ENCODE measurements at regions not wholly inside any gene's neighbourhood (a gene's known extent, or its start where the extent isn't known, plus 50 kb on each side); places are given as distances from the start of the nearest gene placed in this dataset.

GRCh38 chr5:107047048-107047447, 623.7 kb downstream of the EFNA5 start:
- H3K79me2 ChIP-seq (ENCODE audit: control insufficient read depth, insufficient read depth, low read length, unreplicated experiment): no peaks in the 10 kb centered on the region
- no peaks in the 10 kb centered on the region for H3K4me1 ChIP-seq (ENCODE audit: control insufficient read depth, insufficient read depth, low read length, unreplicated experiment)
- H2AFZ ChIP-seq (ENCODE audit: low read length, unreplicated experiment): no peak overlapping the region
- no peak overlapping the region for H3K27ac ChIP-seq (ENCODE audit: low read depth, low read length)
- H3K36me3 ChIP-seq (ENCODE audit: insufficient read depth, low read length): no peaks in the 10 kb centered on the region
- H3K4me3 ChIP-seq (ENCODE audit: low read depth, low read length): no peak overlapping the region
- H3K27me3 ChIP-seq (ENCODE audit: insufficient read depth, low read length): no peaks in the 10 kb centered on the region

DNA sequence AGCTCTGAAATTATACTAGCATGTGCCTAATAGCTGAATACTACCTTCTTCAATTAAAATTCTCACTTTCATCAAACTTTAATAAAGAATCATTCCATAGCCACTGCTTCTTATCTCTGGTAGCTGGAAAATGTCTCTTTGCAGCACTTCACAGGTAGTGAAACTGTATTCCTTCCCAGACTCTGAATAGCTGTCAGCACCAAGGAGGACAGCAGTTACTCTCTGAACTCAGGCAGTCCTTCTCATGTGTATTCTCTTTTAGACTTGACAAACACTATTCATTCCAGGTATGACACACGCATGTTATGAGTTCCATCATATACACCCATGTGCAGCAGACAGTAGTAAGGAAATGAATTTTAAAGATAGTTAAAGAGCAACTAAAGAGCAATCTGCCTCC, 627.1 kb downstream of the EFNA5 start:
- H3K4me1 ChIP-seq (ENCODE audit: control insufficient read depth, insufficient read depth, low read length, unreplicated experiment): no peaks in the 10 kb centered on the region
- no peak overlapping the region for H3K4me3 ChIP-seq (ENCODE audit: low read depth, low read length)
- H3K79me2 ChIP-seq (ENCODE audit: control insufficient read depth, insufficient read depth, low read length, unreplicated experiment): no peaks in the 10 kb centered on the region
- H3K27ac ChIP-seq (ENCODE audit: low read depth, low read length): no peak overlapping the region
- no peaks in the 10 kb centered on the region for H3K36me3 ChIP-seq (ENCODE audit: insufficient read depth, low read length)
- H2AFZ ChIP-seq (ENCODE audit: low read length, unreplicated experiment): no peak overlapping the region
- no peaks in the 10 kb centered on the region for H3K27me3 ChIP-seq (ENCODE audit: insufficient read depth, low read length)

DNA sequence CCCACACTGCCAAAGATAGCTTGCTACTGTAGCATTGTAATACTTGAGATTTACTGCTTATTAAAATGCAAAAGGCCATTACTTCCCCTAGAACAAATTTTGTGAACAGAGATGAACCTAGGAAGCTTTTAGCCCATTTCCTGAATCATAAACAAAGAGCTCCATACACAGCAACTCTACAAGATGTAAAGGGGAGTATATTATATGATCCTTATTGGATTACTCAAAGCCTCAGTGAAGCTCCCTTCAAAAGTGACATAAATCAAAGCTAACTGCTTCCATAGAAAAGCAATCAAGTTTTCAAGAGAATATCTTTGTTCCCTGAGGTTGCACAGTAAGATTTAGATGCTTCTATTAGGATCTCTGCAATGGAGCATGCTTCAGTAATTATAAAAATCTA, 629.8 kb downstream of the EFNA5 start:
- H3K79me2 ChIP-seq (ENCODE audit: control insufficient read depth, insufficient read depth, low read length, unreplicated experiment): no peaks in the 10 kb centered on the region
- no peak overlapping the region for H2AFZ ChIP-seq (ENCODE audit: low read length, unreplicated experiment)
- no peaks in the 10 kb centered on the region for H3K36me3 ChIP-seq (ENCODE audit: insufficient read depth, low read length)
- H3K4me1 ChIP-seq (ENCODE audit: control insufficient read depth, insufficient read depth, low read length, unreplicated experiment): no peaks in the 10 kb centered on the region
- H3K27me3 ChIP-seq (ENCODE audit: insufficient read depth, low read length): no peaks in the 10 kb centered on the region
- H3K27ac ChIP-seq (ENCODE audit: low read depth, low read length): no peak overlapping the region
- no peak overlapping the region for H3K4me3 ChIP-seq (ENCODE audit: low read depth, low read length)

- no peaks in the 10 kb centered on the region for H3K79me2 ChIP-seq (ENCODE audit: control insufficient read depth, insufficient read depth, low read length, unreplicated experiment)
- H3K27ac ChIP-seq (ENCODE audit: low read depth, low read length): no peak overlapping the region
- no peaks in the 10 kb centered on the region for H3K27me3 ChIP-seq (ENCODE audit: insufficient read depth, low read length)
- peaks cover 9% of the 10 kb centered on the region for H3K4me1 ChIP-seq (ENCODE audit: control insufficient read depth, insufficient read depth, low read length, unreplicated experiment)
- no peak overlapping the region for H2AFZ ChIP-seq (ENCODE audit: low read length, unreplicated experiment)
- H3K36me3 ChIP-seq (ENCODE audit: insufficient read depth, low read length): no peaks in the 10 kb centered on the region
- H3K4me3 ChIP-seq (ENCODE audit: low read depth, low read length): no peak overlapping the region
Measured at GRCh38 chr5:107032629-107033028, 638.1 kb downstream of the EFNA5 start.

DNA sequence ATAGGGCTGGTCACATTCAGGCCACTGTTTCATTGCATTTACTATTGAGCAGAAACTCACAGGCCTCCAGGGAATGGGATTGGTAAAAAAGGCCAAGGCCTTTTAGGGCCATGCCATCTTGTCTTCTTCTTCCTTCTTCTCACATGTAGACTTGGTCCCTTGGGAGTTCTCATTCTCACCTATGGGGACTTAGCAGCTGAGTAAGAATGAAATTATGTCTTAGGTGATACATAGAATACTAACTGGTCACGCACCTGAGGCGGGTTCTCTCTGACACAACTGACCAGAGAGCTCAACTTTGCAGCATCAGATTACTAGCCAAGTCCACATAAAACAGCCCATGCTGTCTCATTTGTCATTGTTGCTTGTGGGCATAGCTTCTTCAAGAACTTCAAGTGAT, 641.8 kb downstream of the EFNA5 start:
- no peaks in the 10 kb centered on the region for H3K36me3 ChIP-seq (ENCODE audit: insufficient read depth, low read length)
- no peak overlapping the region for H3K27ac ChIP-seq (ENCODE audit: low read depth, low read length)
- no peaks in the 10 kb centered on the region for H3K79me2 ChIP-seq (ENCODE audit: control insufficient read depth, insufficient read depth, low read length, unreplicated experiment)
- no peaks in the 10 kb centered on the region for H3K27me3 ChIP-seq (ENCODE audit: insufficient read depth, low read length)
- H2AFZ ChIP-seq (ENCODE audit: low read length, unreplicated experiment): no peak overlapping the region
- H3K4me1 ChIP-seq (ENCODE audit: control insufficient read depth, insufficient read depth, low read length, unreplicated experiment): peaks cover 9% of the 10 kb centered on the region
- H3K4me3 ChIP-seq (ENCODE audit: low read depth, low read length): no peak overlapping the region

DNA sequence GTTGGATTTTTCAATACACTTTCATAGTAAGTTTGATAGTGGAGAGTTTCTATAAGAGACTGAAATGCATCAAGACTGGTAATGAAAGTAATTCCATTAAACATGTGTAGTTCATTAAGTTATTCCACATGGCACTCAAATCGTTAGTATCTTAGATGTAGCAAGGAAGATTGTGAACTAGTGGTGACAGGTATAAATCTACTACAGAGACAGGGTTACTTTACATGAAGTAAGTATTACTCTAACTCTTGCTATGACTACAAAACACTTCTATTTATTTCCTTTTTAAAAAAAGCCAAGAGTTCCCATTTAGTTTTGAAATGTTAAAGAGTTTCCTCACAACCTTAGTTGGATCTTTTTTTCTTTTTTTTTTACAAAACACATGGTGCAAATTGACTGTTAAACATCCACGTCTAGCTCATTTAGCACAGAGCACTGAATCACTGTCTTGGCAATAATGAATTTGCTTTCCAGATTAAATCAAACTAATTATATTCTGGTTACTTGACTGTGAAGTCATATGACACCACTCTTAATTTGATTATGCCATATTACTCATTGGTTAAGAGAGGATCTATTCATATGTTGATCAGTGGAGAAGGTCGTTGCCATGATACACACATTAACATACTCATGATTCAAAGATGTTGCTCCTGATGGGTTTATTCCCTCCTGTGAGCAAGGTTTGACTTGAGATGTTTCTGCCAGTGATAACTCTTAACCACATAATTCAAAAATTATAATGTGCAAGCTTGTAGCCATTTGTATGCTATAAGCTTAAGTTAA, 644.8 kb downstream of the EFNA5 start:
- Histone ChIP-seq H3K36me3 (ENCODE audit: insufficient read depth, low read length) (no peaks in the 10 kb centered on the region), H3K27me3 (ENCODE audit: insufficient read depth, low read length) (no peaks in the 10 kb centered on the region), H3K4me1 (ENCODE audit: control insufficient read depth, insufficient read depth, low read length, unreplicated experiment) (no peaks in the 10 kb centered on the region), H3K27ac (ENCODE audit: low read depth, low read length) (no peak overlapping the region), H2AFZ (ENCODE audit: low read length, unreplicated experiment) (no peak overlapping the region), H3K4me3 (ENCODE audit: low read depth, low read length) (no peak overlapping the region), H3K79me2 (ENCODE audit: control insufficient read depth, insufficient read depth, low read length, unreplicated experiment) (no peaks in the 10 kb centered on the region)

GRCh38 chr5:107023732-107024131, 647.0 kb downstream of the EFNA5 start:
- H2AFZ ChIP-seq (ENCODE audit: low read length, unreplicated experiment): no peak overlapping the region
- no peak overlapping the region for H3K27ac ChIP-seq (ENCODE audit: low read depth, low read length)
- H3K4me3 ChIP-seq (ENCODE audit: low read depth, low read length): no peak overlapping the region
- H3K79me2 ChIP-seq (ENCODE audit: control insufficient read depth, insufficient read depth, low read length, unreplicated experiment): no peaks in the 10 kb centered on the region
- H3K27me3 ChIP-seq (ENCODE audit: insufficient read depth, low read length): no peaks in the 10 kb centered on the region
- no peaks in the 10 kb centered on the region for H3K36me3 ChIP-seq (ENCODE audit: insufficient read depth, low read length)
- H3K4me1 ChIP-seq (ENCODE audit: control insufficient read depth, insufficient read depth, low read length, unreplicated experiment): no peaks in the 10 kb centered on the region

DNA sequence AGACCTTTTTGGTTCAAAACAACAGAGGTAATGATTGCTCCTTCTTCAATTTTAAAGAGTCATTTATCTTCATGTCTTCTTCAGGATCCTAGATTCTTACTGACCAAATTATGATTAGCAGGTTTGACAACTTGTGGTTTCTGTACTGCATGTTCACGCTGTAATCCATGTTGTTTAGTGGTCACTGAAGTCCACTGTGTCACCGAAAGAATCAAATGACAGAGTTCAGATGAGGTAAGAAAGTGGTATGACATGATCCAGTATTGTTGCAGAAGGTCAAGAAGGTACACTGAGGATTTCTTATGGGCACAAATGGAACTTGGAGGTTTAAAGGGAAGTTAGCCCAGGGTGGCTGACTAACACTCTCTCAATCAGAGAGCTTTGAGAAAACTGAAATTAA, 649.2 kb downstream of the EFNA5 start:
- no peaks in the 10 kb centered on the region for H3K4me1 ChIP-seq (ENCODE audit: control insufficient read depth, insufficient read depth, low read length, unreplicated experiment)
- no peaks in the 10 kb centered on the region for H3K36me3 ChIP-seq (ENCODE audit: insufficient read depth, low read length)
- no peaks in the 10 kb centered on the region for H3K27me3 ChIP-seq (ENCODE audit: insufficient read depth, low read length)
- H3K79me2 ChIP-seq (ENCODE audit: control insufficient read depth, insufficient read depth, low read length, unreplicated experiment): no peaks in the 10 kb centered on the region
- no peak overlapping the region for H2AFZ ChIP-seq (ENCODE audit: low read length, unreplicated experiment)
- H3K27ac ChIP-seq (ENCODE audit: low read depth, low read length): no peak overlapping the region
- H3K4me3 ChIP-seq (ENCODE audit: low read depth, low read length): no peak overlapping the region

DNA sequence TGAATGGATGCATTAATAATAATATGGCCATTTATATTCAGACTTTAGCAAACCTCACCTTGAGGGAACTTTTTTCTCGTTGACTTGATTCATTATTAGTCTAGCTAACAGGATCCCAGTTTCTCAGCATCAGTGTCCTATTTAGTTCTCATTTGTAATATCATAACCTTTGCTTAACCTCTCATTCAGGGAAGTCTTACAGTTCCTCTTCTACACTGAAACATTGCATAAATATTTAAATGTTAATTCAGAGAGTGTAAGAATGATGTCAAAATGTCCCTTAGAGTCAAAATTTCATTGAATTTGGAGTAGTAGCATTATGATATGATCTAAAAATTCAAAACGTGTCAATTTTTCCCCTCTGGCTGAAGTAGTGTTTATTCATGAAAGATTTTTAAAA, 650.1 kb downstream of the EFNA5 start:
- H2AFZ ChIP-seq (ENCODE audit: low read length, unreplicated experiment): no peak overlapping the region
- H3K36me3 ChIP-seq (ENCODE audit: insufficient read depth, low read length): no peaks in the 10 kb centered on the region
- H3K27ac ChIP-seq (ENCODE audit: low read depth, low read length): no peak overlapping the region
- H3K27me3 ChIP-seq (ENCODE audit: insufficient read depth, low read length): no peaks in the 10 kb centered on the region
- no peaks in the 10 kb centered on the region for H3K4me1 ChIP-seq (ENCODE audit: control insufficient read depth, insufficient read depth, low read length, unreplicated experiment)
- H3K79me2 ChIP-seq (ENCODE audit: control insufficient read depth, insufficient read depth, low read length, unreplicated experiment): no peaks in the 10 kb centered on the region
- H3K4me3 ChIP-seq (ENCODE audit: low read depth, low read length): no peak overlapping the region

GRCh38 chr5:107017616-107018015, 653.1 kb downstream of the EFNA5 start:
- Histone ChIP-seq H3K27me3 (ENCODE audit: insufficient read depth, low read length) (no peaks in the 10 kb centered on the region), H3K27ac (ENCODE audit: low read depth, low read length) (no peak overlapping the region), H3K4me3 (ENCODE audit: low read depth, low read length) (no peak overlapping the region), H3K36me3 (ENCODE audit: insufficient read depth, low read length) (no peaks in the 10 kb centered on the region), H2AFZ (ENCODE audit: low read length, unreplicated experiment) (no peak overlapping the region), H3K79me2 (ENCODE audit: control insufficient read depth, insufficient read depth, low read length, unreplicated experiment) (no peaks in the 10 kb centered on the region), H3K4me1 (ENCODE audit: control insufficient read depth, insufficient read depth, low read length, unreplicated experiment) (no peaks in the 10 kb centered on the region)

DNA sequence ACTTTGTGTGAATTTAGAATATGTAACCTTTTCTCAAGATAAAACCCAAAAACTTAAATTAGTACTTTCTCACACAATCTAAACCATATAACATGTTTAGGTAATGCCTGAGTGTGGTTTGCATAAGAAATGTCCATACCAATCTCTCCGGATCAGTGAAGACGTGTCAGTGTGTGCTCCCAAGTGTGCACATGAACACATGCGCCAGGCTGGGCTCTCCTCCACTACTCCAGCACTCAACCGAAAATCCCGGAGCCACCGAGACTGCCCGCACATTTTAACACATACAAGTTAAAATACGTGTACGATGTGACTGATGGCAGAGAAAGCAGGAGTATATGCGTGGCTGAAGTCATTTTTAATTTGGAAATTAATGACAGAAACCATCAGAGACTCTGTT, 658.4 kb downstream of the EFNA5 start:
- Histone ChIP-seq H3K27ac (ENCODE audit: low read depth, low read length) (no peak overlapping the region), H3K36me3 (ENCODE audit: insufficient read depth, low read length) (no peaks in the 10 kb centered on the region), H3K4me3 (ENCODE audit: low read depth, low read length) (no peak overlapping the region), H3K27me3 (ENCODE audit: insufficient read depth, low read length) (no peaks in the 10 kb centered on the region), H3K79me2 (ENCODE audit: control insufficient read depth, insufficient read depth, low read length, unreplicated experiment) (no peaks in the 10 kb centered on the region), H3K4me1 (ENCODE audit: control insufficient read depth, insufficient read depth, low read length, unreplicated experiment) (peaks cover 3% of the 10 kb centered on the region), H2AFZ (ENCODE audit: low read length, unreplicated experiment) (no peak overlapping the region)

Measured in ACC112 (cell line).